ENCODE measurements at regions not wholly inside any gene's neighbourhood (a gene's known extent, or its start where the extent isn't known, plus 50 kb on each side); places are given as distances from the start of the nearest gene placed in this dataset.

DNA sequence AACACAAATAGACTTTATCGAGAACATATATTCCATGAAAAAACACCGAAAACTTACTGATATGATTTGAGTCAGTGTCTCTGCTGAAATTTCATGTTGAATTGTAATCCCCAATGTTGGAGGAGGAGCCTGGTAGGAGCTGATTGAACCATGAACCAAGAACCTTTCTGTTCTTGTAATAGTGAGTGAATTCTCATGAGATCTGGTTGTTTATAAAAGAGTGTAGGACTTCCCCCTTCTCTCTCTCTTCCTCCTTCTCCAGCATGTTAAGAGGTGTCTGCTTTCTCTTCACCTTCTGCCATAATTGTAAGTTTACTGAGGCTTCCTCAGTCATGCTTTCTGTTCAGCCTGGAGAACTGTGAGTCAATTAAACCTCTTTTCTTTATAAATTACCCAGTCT is 1289.3 kb upstream of the CITED2 start:
- Histone ChIP-seq H3K79me2 (ENCODE audit: control insufficient read depth, insufficient read depth, low read length) (no peaks in the 10 kb centered on the region), H3K27me3 (ENCODE audit: control insufficient read depth in 2 of 2, insufficient read depth in 2 of 2, low read length in 2 of 2) (no peaks in the 10 kb centered on the region), H3K4me3 (no peak overlapping the region), H3K36me3 (ENCODE audit: control insufficient read depth, insufficient read depth, low read length) (no peaks in the 10 kb centered on the region), H3K9me3 (replicated peaks; ENCODE audit: control insufficient read depth, insufficient read depth, low read depth, low read length) (no peaks in the 10 kb centered on the region), H3K4me2 (ENCODE audit: insufficient read depth, low read length) (no peak overlapping the region), H3K9ac (ENCODE audit: insufficient read depth in 1 of 2, low read depth in 2 of 2, low read length in 2 of 2) (no peak overlapping the region), H2AFZ (ENCODE audit: low read depth, low read length) (no peak overlapping the region), H3K4me1 (replicated peaks in 1 of 2; ENCODE audit: control insufficient read depth in 2 of 2, insufficient read depth in 2 of 2, low read length in 2 of 2) (no peaks in the 10 kb centered on the region), H3K9me1 (ENCODE audit: control insufficient read depth, insufficient read depth, low read length) (no peaks in the 10 kb centered on the region), H4K20me1 (replicated peaks; ENCODE audit: control insufficient read depth, insufficient read depth, low read length) (no peaks in the 10 kb centered on the region), H3K27ac (ENCODE audit: extremely low read depth, low read depth, low read length) (no peak overlapping the region)
- DNase-seq (ENCODE audit: extremely low read depth in 1 of 4, low spot score in 3 of 4) = no peak
- no peak for ATAC-seq
- in situ Hi-C loops (cut with MboI) = no loop called here
- CTCF ChIA-PET (ENCODE audit: low intra/inter-chr PET ratio) = no interaction called here
- intact Hi-C loops (cut with micrococcal nuclease) = no loop called here
- FAIRE-seq = no peak
- WGBS (ENCODE audit: insufficient coverage, low coverage, missing lambda C conversion rate) = 34% methylated on average over 2 of the region's 2 CpGs
- no TSS peak for BruUV-seq (replicated peaks)
- POLR2A ChIA-PET = no interaction called here
- TF ChIP-seq ZNF282 (CRISPR knock-in tag; IDR thresholded peaks at IDR 0.05) = no peak
- TF ChIP-seq ZNF584 (CRISPR knock-in tag; IDR thresholded peaks at IDR 0.05; ENCODE audit: low read depth) = no peak
- TF ChIP-seq ZNF311 (CRISPR knock-in tag; IDR thresholded peaks at IDR 0.05) = no peak
- TF ChIP-seq ZNF253 (CRISPR knock-in tag; conservative IDR thresholded peaks at IDR 0.05) = no peak
- TF ChIP-seq ZNF347 (CRISPR knock-in tag; IDR thresholded peaks at IDR 0.05; ENCODE audit: low read depth) = no peak
- TF ChIP-seq TAF1 (IDR thresholded peaks at IDR 0.05; ENCODE audit: control insufficient read depth, extremely low read depth, insufficient read depth, low read length, severe bottlenecking) = no peak
- no peak for TF ChIP-seq NR3C1 (CRISPR knock-in tag; IDR thresholded peaks at IDR 0.05)
- no peak for TF ChIP-seq KAT2B (IDR thresholded peaks at IDR 0.05; ENCODE audit: low read depth, low read length)
- no peak for TF ChIP-seq NFE2L1 (tag; IDR thresholded peaks at IDR 0.05; ENCODE audit: borderline replicate concordance, low read depth)
- TF ChIP-seq, protein P1, sequence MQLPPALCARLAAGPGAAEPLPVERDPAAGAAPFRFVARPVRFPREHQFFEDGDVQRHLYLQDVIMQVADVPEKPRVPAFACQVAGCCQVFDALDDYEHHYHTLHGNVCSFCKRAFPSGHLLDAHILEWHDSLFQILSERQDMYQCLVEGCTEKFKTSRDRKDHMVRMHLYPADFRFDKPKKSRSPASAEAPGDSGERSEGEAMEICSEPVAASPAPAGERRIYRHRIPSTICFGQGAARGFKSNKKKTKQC (CRISPR knock-in tag; IDR thresholded peaks at IDR 0.05) = no peak
- no peak for TF ChIP-seq CBX1 (IDR thresholded peaks at IDR 0.05; ENCODE audit: low read depth)
- TF ChIP-seq RBM25 (IDR thresholded peaks at IDR 0.05; ENCODE audit: low read depth, low read length, severe bottlenecking) = no peak

All from K562 (cell line).